Mucosa of rectum (tissue), 2 donors: ENCODE measurements at regions not wholly inside any gene's neighbourhood (a gene's known extent, or its start where the extent isn't known, plus 50 kb on each side); places are given as distances from the start of the nearest gene placed in this dataset.
"Not testable (repeated sequence)": the region's sequence is repeated elsewhere in the genome, so short reads cannot be mapped to it uniquely, and the experiment has no call there.

Experiments used
- H3K27ac ChIP-seq, 2 donors: one replicate each; pipeline ENCODE4 v1.7.0; 2013; ENCODE audit warnings: inconsistent platforms in 2 of 2, low read depth in 2 of 2, low read length in 2 of 2
- H3K27me3 ChIP-seq, 2 donors: one replicate each; pipeline ENCODE4 v1.7.0; 2013; ENCODE audit warnings: low read length in 2 of 2; ENCODE audit not compliant: control insufficient read depth in 2 of 2, insufficient read depth in 2 of 2
- H3K36me3 ChIP-seq, 2 donors: one replicate each; pipeline ENCODE4 v1.7.0; 2013; ENCODE audit warnings: low read length in 2 of 2; ENCODE audit not compliant: control insufficient read depth in 2 of 2, insufficient read depth in 2 of 2
- H3K4me1 ChIP-seq, 2 donors: one replicate each; pipeline ENCODE4 v1.7.0; 2013; ENCODE audit warnings: low read length in 2 of 2, mild to moderate bottlenecking in 1 of 2; ENCODE audit not compliant: control insufficient read depth in 2 of 2, insufficient read depth in 2 of 2
- H3K4me3 ChIP-seq, 2 donors: one replicate each; pipeline ENCODE4 v1.7.0; 2013; ENCODE audit warnings: low read length in 2 of 2
- H3K9ac ChIP-seq, 2 donors: one replicate each; pipeline ENCODE4 v1.7.0; 2013; ENCODE audit warnings: low read length in 2 of 2, low read depth in 1 of 2, mild to moderate bottlenecking in 1 of 2
- H3K9me3 ChIP-seq, 2 donors: one replicate each; pipeline ENCODE4 v1.7.0; 2013; ENCODE audit warnings: low read length in 2 of 2; ENCODE audit not compliant: control insufficient read depth in 2 of 2
- donor health status: healthy.
- donor health status: Normal muscosa, but diverticular disease.

GRCh38 chr21:7916329-7917303, 2604.8 kb upstream of the TPTE start:
- Histone ChIP-seq H3K27ac (no peak overlapping the region), H3K9me3 (peaks cover 35 to 39% of the 10 kb centered on the region in 2 donors), H3K4me3 (no peak overlapping the region), H3K4me1 (no peaks in the 10 kb centered on the region), H3K36me3 (no peaks in the 10 kb centered on the region), H3K9ac (no peak overlapping the region), H3K27me3 (no peaks in the 10 kb centered on the region)

- no peaks in the 10 kb centered on the region for H3K4me1 ChIP-seq
- no peak overlapping the region for H3K9ac ChIP-seq
- no peak overlapping the region for H3K4me3 ChIP-seq
- no peaks in the 10 kb centered on the region for H3K27me3 ChIP-seq
- H3K27ac ChIP-seq: no peak overlapping the region
- peaks cover 46 to 48% of the 10 kb centered on the region in 2 donors for H3K9me3 ChIP-seq
- H3K36me3 ChIP-seq: no peaks in the 10 kb centered on the region
These were observed 2603.7 kb upstream of the TPTE start for GRCh38 chr21:7917729-7918128.

GRCh38 chr21:7925918-7926582, 2595.3 kb upstream of the TPTE start:
- H3K4me1 ChIP-seq, H3K4me3 ChIP-seq, H3K27ac ChIP-seq, H3K9ac ChIP-seq, H3K27me3 ChIP-seq, H3K36me3 ChIP-seq: not testable (repeated sequence)
- peaks cover 55 to 75% of the 10 kb centered on the region in 2 donors for H3K9me3 ChIP-seq

- not testable (repeated sequence) for H3K4me3 ChIP-seq, H3K9ac ChIP-seq
- peaks cover 39 to 75% of the 10 kb centered on the region in 2 donors for H3K9me3 ChIP-seq
These were observed 2592.9 kb upstream of the TPTE start for GRCh38 chr21:7928528-7928927.

GRCh38 chr21:7929586-7929985, 2591.8 kb upstream of the TPTE start:
- H3K9me3 ChIP-seq: peaks cover 37 to 73% of the 10 kb centered on the region in 2 donors
- H3K4me3 ChIP-seq, H3K27ac ChIP-seq, H3K36me3 ChIP-seq, H3K27me3 ChIP-seq, H3K4me1 ChIP-seq, H3K9ac ChIP-seq: not testable (repeated sequence)

More at GRCh38 chr21:7928528-7928927, 2592.9 kb upstream of the TPTE start:
- H3K27ac ChIP-seq, H3K36me3 ChIP-seq, H3K4me1 ChIP-seq, H3K27me3 ChIP-seq: not testable (repeated sequence)

- H3K9ac ChIP-seq, H3K36me3 ChIP-seq, H3K27ac ChIP-seq, H3K4me3 ChIP-seq, H3K27me3 ChIP-seq, H3K4me1 ChIP-seq: not testable (repeated sequence)
- peaks cover 42 to 73% of the 10 kb centered on the region in 2 donors for H3K9me3 ChIP-seq
These were observed 2590.9 kb upstream of the TPTE start for GRCh38 chr21:7930445-7930844.

GRCh38 chr21:7932113-7932512, 2589.3 kb upstream of the TPTE start:
- peaks cover 33 to 62% of the 10 kb centered on the region in 2 donors for H3K9me3 ChIP-seq
- not testable (repeated sequence) for H3K27ac ChIP-seq, H3K4me3 ChIP-seq

GRCh38 chr21:7932834-7933233, 2588.5 kb upstream of the TPTE start:
- not testable (repeated sequence) for H3K4me1 ChIP-seq, H3K4me3 ChIP-seq, H3K27ac ChIP-seq, H3K27me3 ChIP-seq, H3K36me3 ChIP-seq, H3K9ac ChIP-seq
- H3K9me3 ChIP-seq: peaks cover 27 to 68% of the 10 kb centered on the region in 2 donors

More at GRCh38 chr21:7932113-7932512, 2589.3 kb upstream of the TPTE start:
- H3K27me3 ChIP-seq, H3K36me3 ChIP-seq, H3K4me1 ChIP-seq, H3K9ac ChIP-seq: not testable (repeated sequence)

- no peak overlapping the region for H3K9ac ChIP-seq
- no peaks in the 10 kb centered on the region for H3K27me3 ChIP-seq
- H3K4me3 ChIP-seq: no peak overlapping the region
- no peaks in the 10 kb centered on the region for H3K4me1 ChIP-seq
- H3K9me3 ChIP-seq: peaks cover 34 to 68% of the 10 kb centered on the region in 2 donors
- H3K36me3 ChIP-seq: no peaks in the 10 kb centered on the region
- H3K27ac ChIP-seq: no peak overlapping the region
These were observed 2587.5 kb upstream of the TPTE start for GRCh38 chr21:7933923-7934322.

GRCh38 chr21:7937297-7937696, 2584.1 kb upstream of the TPTE start:
- not testable (repeated sequence) for H3K27me3 ChIP-seq, H3K36me3 ChIP-seq, H3K27ac ChIP-seq, H3K9ac ChIP-seq, H3K4me1 ChIP-seq, H3K4me3 ChIP-seq
- H3K9me3 ChIP-seq: peaks cover 48 to 66% of the 10 kb centered on the region in 2 donors
